Erythroblast (primary cell): ENCODE measurements at regions not wholly inside any gene's neighbourhood (a gene's known extent, or its start where the extent isn't known, plus 50 kb on each side); places are given as distances from the start of the nearest gene placed in this dataset.

Experiments
- DNase-seq, 2 experiments: peaks; one replicate each; lab custom pipeline; 2025; lab: John Stamatoyannopoulos, UW
- GATA1 ChIP-seq: IDR thresholded peaks from 2 replicates; pipeline ENCODE4 v1.6.1; 2011; ENCODE audit warnings: low read depth, mild to moderate bottlenecking, control low read depth, low read length, moderate library complexity
- POLR2A ChIP-seq: IDR thresholded peaks from 2 replicates; pipeline ENCODE4 v1.6.1; 2011; ENCODE audit warnings: mild to moderate bottlenecking, low read length

DNA sequence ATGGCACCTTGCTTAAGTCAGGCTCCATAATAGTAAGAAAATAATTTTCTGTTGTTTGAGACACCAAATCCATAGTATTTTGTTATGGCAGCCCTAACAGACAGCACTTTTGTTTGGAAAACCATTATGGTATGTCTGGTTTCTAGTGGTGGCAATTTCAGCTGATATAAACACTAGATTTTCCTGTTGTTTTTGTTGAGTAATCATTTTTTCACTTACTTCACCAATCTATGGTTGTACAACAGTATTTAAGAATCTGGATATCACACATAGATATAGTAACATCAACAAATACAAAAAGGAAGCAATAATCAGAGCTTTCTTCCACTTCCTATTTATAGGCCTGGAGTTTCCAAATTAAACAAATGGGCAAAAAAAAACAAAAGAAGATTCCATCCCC is 725.8 kb upstream of the POM121L12 start:
- DNase-seq, result no peak
- TF ChIP-seq POLR2A (no peak), GATA1 (no peak)

DNA sequence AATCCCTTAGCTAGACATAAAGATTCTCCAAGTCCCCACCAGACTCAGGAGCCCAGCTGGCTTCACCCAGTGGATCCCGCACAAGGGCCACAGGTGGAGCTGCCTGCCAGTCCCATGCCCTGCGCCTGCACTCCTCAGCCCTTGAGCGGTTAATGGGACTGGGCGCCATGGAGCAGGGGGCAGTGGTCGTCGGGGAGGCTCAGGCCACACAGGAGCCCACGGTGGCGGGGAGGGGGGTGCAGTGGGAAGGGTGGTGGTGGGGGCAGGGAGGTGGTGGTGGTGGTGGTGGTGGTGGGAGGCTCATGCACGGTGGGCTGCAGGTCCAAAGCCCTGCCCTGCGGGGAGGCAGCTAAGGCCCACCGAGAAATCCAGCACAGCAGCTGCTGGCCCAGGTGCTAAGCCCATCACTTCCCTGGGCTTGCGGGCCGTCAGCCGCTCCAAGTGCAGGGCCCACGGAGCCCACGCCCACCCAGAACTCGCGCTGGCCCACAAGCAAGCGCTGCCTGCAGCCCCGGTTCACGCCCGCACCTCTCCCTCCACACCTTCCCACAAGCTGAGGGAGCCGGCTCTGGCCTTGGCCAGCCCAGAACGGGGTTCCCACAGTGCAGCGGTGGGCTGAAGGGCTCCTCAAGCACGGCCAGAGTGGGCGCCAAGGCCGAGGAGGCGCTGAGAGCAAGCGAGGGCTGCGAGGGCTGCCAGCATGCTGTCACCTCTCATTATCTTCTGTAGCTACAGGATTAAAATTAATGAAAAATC is 732.5 kb upstream of the POM121L12 start:
- no peak for DNase-seq
- no peak for TF ChIP-seq POLR2A

GRCh38 chr7:52297128-52297527 is 738.3 kb upstream of the POM121L12 start:
- no peak for DNase-seq
- TF ChIP-seq POLR2A, result no peak
- no peak for TF ChIP-seq GATA1

GRCh38 chr7:52294942-52295341 is 740.5 kb upstream of the POM121L12 start:
- TF ChIP-seq POLR2A (no peak), GATA1 (no peak)
- DNase-seq, result peak in 1 of 2 experiments; percentile 0

GRCh38 chr7:52289247-52289646 is 746.2 kb upstream of the POM121L12 start:
- TF ChIP-seq POLR2A, result no peak
- no peak for TF ChIP-seq GATA1
- no peak for DNase-seq

- TF ChIP-seq POLR2A (no peak), GATA1 (no peak)
Measured at GRCh38 chr7:52287698-52288097, 747.7 kb upstream of the POM121L12 start.

GRCh38 chr7:52285689-52286088 is 749.7 kb upstream of the POM121L12 start:
- TF ChIP-seq POLR2A, result no peak
- DNase-seq, result no peak

More at GRCh38 chr7:52287698-52288097, 747.7 kb upstream of the POM121L12 start:
- no peak for DNase-seq

GRCh38 chr7:52283335-52283734 is 752.1 kb upstream of the POM121L12 start:
- no peak for TF ChIP-seq POLR2A
- no peak for TF ChIP-seq GATA1
- DNase-seq, result no peak

DNA sequence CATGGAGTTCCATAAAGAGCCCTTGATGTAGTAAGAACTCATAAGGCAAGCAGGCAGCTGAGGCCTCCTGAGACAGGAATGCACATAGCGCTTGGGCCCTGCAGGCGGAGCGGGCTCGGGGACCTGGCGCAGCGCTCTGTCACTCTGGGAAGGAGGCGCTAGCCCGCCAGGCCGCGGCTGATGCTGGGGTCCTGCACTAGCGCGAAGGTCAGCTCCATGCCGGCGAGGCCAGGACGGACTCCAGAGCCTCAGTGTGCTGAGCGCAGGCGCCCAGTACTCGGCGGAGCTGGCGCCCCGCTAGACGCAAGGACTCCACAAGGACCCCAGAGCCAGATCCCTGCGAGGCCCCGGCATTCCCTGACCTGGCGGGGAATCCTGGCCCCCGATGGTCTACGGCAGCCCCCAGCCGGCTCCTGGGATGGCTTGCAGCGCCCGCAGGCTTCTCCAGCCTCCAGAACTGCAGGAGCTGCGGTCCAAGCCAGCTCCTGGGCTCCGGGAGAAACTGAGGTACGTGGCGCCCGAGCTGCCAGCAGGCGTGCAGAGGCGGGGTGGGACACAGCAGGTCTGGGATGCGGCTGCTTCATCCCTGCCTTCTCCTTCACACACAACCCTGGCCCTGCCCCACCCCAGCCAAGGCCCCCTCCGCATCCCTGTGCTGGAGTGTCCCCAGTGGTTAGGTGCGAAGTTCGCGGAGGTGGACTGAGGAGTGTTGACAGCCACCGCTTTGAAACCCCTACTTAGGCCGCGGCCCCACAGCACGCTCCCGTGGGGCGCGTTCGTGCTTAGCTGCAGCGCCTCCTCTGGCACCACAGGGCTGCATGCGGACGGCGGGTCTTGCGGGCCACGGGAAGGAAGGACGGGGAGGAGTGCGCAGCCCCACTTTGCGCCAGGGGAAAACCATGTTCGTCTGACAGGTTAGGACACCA is 761.5 kb upstream of the POM121L12 start:
- no peak for TF ChIP-seq GATA1
- TF ChIP-seq POLR2A, result no peak
- no peak for DNase-seq

GRCh38 chr7:52271703-52272102 is 763.7 kb upstream of the POM121L12 start:
- no peak for TF ChIP-seq GATA1
- TF ChIP-seq POLR2A, result no peak
- no peak for DNase-seq

DNA sequence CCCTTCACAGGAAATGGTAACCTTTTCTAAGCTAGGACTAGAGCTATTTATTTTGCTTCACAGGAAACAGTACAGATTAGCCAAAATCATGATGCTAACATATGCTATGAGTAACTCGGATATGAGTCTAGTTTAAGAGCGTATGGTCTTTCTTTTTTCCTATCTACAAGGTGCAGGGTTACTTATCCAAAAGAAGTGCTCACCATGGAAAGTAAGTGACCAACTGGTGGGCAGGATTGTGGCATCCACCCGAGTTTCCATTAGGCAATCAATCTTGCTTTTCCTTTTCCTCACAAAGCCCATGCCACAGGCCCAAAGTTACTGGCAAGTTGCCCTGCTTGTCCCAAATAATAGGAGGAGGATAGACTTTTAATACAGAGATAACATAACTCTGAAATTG is 765.1 kb upstream of the POM121L12 start:
- TF ChIP-seq POLR2A, result no peak
- TF ChIP-seq GATA1, result no peak
- DNase-seq, result no peak

- no peak for DNase-seq
- no peak for TF ChIP-seq POLR2A
- no peak for TF ChIP-seq GATA1
Measured at GRCh38 chr7:52269669-52270068, 765.8 kb upstream of the POM121L12 start.

DNA sequence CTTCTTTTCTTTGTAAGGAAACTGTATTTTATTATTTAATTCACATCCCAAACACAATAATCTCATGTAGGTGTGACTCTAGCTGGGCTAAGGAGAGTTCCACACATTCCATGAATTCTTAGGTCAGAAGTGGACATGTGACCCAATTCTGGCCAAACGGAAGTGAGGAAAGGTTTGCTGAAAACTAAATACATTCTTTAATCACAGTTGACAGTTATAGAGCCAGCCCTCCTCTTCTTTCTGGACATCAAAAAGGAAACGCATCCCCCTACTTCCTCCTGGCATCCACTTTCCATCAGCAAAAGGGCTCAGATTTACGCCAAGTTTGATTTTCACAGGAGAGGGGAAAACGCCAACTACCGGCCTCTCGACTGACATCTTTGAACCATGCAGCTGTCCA is 774.4 kb upstream of the POM121L12 start:
- no peak for TF ChIP-seq GATA1
- no peak for TF ChIP-seq POLR2A
- no peak for DNase-seq

DNA sequence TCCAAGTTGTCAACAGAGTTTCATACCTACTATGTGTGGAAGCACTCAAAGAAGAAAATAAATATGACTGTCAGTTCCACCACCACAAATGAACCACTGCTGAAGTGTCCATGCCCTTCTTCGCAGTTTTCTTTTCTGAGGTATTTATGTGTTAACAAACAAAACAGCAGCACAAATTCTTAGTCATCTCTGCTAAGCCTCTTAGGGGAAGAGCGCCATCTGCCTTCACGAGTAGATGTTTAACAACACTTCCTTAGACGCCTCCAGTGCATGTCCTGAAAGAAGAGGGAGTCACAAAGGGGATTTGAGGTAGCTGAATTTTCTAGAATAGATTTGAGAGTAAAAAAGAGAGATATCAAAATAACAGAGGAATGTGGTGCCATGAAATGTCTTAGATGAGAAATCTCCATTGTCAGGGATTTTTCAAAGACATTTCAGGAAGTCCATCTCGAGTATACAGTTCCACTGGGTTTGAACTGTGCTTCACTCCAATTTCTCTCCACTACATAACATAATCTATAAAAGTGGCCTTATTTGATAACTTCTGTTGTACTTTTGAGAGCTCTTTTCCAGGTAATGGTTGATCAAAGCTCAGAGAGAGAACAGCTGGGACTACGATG is 775.3 kb upstream of the POM121L12 start:
- DNase-seq, result peak; percentile 4 to 13
- TF ChIP-seq GATA1 (no peak), POLR2A (no peak)

GRCh38 chr7:52257890-52258289 is 777.5 kb upstream of the POM121L12 start:
- no peak for TF ChIP-seq POLR2A
- TF ChIP-seq GATA1, result no peak

More at GRCh38 chr7:52257890-52258289, 777.5 kb upstream of the POM121L12 start:
- no peak for DNase-seq
